Testis (tissue), 2 donors: ENCODE measurements at regions not wholly inside any gene's neighbourhood (a gene's known extent, or its start where the extent isn't known, plus 50 kb on each side); places are given as distances from the start of the nearest gene placed in this dataset.

Experiments used
- CTCF ChIP-seq, 3 experiments: fragments of 450-650 bp in 2 of 3; fragments of 200-600 bp in 1 of 3; sonication (generic) in 1 of 3; IDR thresholded peaks; one replicate each; pipeline ENCODE4 v1.5.1; 2016 to 2019; ENCODE audit warnings: antibody characterized with exemption in 3 of 3, mild to moderate bottlenecking in 2 of 3, moderate library complexity in 1 of 3
- POLR2A ChIP-seq: fragments of 450-650 bp; IDR thresholded peaks from one replicate; pipeline ENCODE4 v1.6.1; 2017; ENCODE audit warnings: antibody characterized with exemption, mild to moderate bottlenecking, moderate library complexity

DNA sequence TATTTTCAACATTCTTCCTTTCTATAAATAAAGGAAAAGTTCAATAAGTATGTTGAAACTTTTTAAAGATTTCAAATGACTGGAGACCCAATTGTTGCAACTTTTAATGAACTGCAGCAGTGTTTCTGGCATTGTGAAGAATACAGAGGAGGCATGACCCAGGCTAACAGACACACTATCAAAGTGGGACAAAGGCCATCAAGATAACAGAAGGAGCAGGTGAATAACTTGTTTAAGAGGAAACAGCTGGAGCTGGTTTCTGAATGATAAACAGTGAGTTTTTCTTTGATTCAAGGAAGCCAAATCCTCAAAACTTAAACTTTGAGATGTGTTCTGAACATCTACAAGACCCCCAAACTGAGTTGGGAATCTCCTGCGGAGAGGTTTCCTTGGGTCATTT, 734.6 kb downstream of the TLR4 start:
- TF ChIP-seq CTCF (IDR thresholded peaks at IDR 0.05) (no peak), POLR2A (no peak)
